HEK293T (cell line): ENCODE measurements at regions not wholly inside any gene's neighbourhood (a gene's known extent, or its start where the extent isn't known, plus 50 kb on each side); places are given as distances from the start of the nearest gene placed in this dataset.

Experiments
- CTCF ChIA-PET: fragments of 350-600 bp; formaldehyde crosslinking; extraction: SDS; loops from one replicate; lab custom pipeline; 2021; ENCODE audit warnings: antibody characterized with exemption, inconsistent platforms; lab: Yijun Ruan, JAX
- POLR2A ChIA-PET: fragments of 350-600 bp; formaldehyde crosslinking; extraction: SDS; loops from one replicate; lab custom pipeline; 2020; ENCODE audit warnings: antibody characterized with exemption, inconsistent platforms; lab: Yijun Ruan, JAX
- DNase-seq: peaks from one replicate; pipeline ENCODE4 v3.0.0; 2012; ENCODE audit warnings: mixed read lengths; ENCODE audit errors: extremely low spot score
- ARNT ChIP-seq: fragments of 450-650 bp; IDR thresholded peaks from 2 replicates; pipeline ENCODE4 v1.6.1; 2017; ENCODE audit warnings: mild to moderate bottlenecking
- BHLHE40 ChIP-seq: fragments of 450-650 bp; IDR thresholded peaks from 2 replicates; pipeline ENCODE4 v1.6.1; 2016; ENCODE audit warnings: mild to moderate bottlenecking, moderate library complexity, borderline replicate concordance
- CTBP1 ChIP-seq: fragments of 450-650 bp; IDR thresholded peaks from 2 replicates; pipeline ENCODE4 v1.6.1; 2016; ENCODE audit warnings: borderline replicate concordance
- ELF4 ChIP-seq: fragments of 450-650 bp; IDR thresholded peaks from 2 replicates; pipeline ENCODE4 v1.6.1; 2017; ENCODE audit warnings: antibody characterized with exemption
- FOXA1 ChIP-seq: fragments of 450-650 bp; IDR thresholded peaks from 2 replicates; pipeline ENCODE4 v1.6.1; 2016; ENCODE audit warnings: mild to moderate bottlenecking
- FOXK2 ChIP-seq: fragments of 450-650 bp; IDR thresholded peaks from 2 replicates; pipeline ENCODE4 v1.6.1; 2016; ENCODE audit warnings: mild to moderate bottlenecking
- FOXM1 ChIP-seq: fragments of 450-650 bp; IDR thresholded peaks from 2 replicates; pipeline ENCODE4 v1.6.1; 2017; ENCODE audit warnings: mild to moderate bottlenecking, borderline replicate concordance
- HDGF ChIP-seq: fragments of 450-650 bp; IDR thresholded peaks from 2 replicates; pipeline ENCODE4 v1.6.1; 2017; ENCODE audit warnings: antibody characterized with exemption, borderline replicate concordance
- L3MBTL2 ChIP-seq: fragments of 450-650 bp; conservative IDR thresholded peaks from 2 replicates; pipeline ENCODE4 v1.6.1; 2016; ENCODE audit warnings: mild to moderate bottlenecking
- LEF1 ChIP-seq: fragments of 450-650 bp; IDR thresholded peaks from 2 replicates; pipeline ENCODE4 v1.6.1; 2017; ENCODE audit warnings: mild to moderate bottlenecking, borderline replicate concordance
- NFRKB ChIP-seq: fragments of 450-650 bp; IDR thresholded peaks from 2 replicates; pipeline ENCODE4 v1.6.1; 2016; ENCODE audit warnings: mild to moderate bottlenecking, moderate library complexity
- SP1 ChIP-seq: fragments of 450-650 bp; IDR thresholded peaks from 2 replicates; pipeline ENCODE4 v1.6.1; 2017
- SUZ12 ChIP-seq: fragments of 450-650 bp; IDR thresholded peaks from 2 replicates; pipeline ENCODE4 v1.6.1; 2016; ENCODE audit warnings: mild to moderate bottlenecking
- TARDBP ChIP-seq: fragments of 450-650 bp; IDR thresholded peaks from 2 replicates; pipeline ENCODE4 v1.6.1; 2016
- ZNF384 ChIP-seq: fragments of 450-650 bp; IDR thresholded peaks from 2 replicates; pipeline ENCODE4 v1.6.1; 2016
- TF ChIP-seq, protein P1 (sequence below): fragments of 450-650 bp; IDR thresholded peaks from 2 replicates; pipeline ENCODE4 v1.6.1; 2016

DNA sequence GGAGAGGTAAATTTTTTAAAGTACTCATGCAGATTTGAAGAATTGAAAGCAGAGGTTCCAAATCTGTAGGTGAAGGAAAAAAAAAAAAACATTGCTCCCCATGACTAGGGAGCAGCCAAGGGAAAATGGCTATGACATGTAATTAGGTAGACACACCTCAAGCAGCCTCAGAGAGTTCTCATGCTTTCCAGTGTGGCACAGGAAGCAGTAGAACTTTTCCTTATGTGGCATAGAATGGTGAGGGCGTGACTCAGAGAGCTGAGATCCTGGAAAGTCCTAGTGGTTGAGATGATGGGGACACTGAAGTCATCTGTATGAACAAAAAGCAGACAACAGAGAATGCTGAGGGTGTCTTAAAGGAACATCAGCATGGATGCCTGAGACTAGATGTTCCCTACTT is 148.6 kb upstream of the NWD2 start:
- DNase-seq, result no peak
- TF ChIP-seq SP1 (no peak), FOXA1 (no peak), ARNT (no peak), HDGF (no peak)
- CTCF ChIA-PET, result no interaction called here
- POLR2A ChIA-PET, result no interaction called here

DNA sequence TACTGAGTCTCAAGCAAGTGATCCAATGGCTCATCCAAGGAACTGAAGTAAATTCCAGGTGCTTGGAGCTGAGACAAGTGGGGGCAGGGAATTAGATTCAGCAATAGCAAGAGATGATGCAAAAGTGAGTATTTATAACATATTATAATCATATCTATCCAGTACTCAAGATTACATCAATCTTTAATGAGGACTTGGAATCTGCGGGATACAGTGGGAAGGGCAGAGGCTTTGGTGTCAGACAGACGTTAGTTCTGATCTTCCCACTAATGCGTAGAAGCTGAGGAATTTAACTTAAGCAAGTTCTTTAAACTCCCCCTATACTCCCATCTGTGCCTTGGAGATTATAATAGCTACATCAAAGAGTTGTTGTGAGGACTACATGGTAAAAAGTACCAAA is 143.4 kb upstream of the NWD2 start:
- DNase-seq, result no peak
- TF ChIP-seq FOXM1 (no peak), ARNT (no peak), SP1 (no peak), SUZ12 (no peak), BHLHE40 (no peak), ZNF384 (no peak), FOXK2 (no peak), HDGF (no peak), TARDBP (no peak), ELF4 (no peak), CTBP1 (no peak), NFRKB (no peak)
- TF ChIP-seq, protein P1, sequence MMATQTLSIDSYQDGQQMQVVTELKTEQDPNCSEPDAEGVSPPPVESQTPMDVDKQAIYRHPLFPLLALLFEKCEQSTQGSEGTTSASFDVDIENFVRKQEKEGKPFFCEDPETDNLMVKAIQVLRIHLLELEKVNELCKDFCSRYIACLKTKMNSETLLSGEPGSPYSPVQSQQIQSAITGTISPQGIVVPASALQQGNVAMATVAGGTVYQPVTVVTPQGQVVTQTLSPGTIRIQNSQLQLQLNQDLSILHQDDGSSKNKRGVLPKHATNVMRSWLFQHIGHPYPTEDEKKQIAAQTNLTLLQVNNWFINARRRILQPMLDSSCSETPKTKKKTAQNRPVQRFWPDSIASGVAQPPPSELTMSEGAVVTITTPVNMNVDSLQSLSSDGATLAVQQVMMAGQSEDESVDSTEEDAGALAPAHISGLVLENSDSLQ, result no peak
- POLR2A ChIA-PET, result no interaction called here
- CTCF ChIA-PET, result no interaction called here

DNA sequence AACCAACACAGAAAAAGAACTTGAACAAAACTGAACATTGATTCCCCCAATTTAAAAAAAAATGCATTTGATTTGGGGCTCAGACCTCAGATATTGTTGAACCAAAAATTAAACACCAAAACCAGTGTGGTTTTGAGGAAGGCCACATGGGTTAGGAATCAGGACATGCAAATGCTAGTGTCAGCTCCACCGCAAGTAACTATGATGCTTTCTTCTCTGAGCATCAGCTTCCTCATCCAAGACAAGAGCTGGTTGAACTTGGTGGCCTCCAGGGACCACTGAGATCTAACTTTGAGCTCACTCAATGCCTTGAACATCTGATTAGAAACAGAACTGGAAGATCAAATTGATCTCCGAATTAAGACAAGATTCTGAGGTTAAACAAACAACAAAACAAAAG is 142.9 kb upstream of the NWD2 start:
- no peak for TF ChIP-seq CTBP1
- TF ChIP-seq ZNF384, result no peak
- TF ChIP-seq, protein P1, result no peak
- no peak for TF ChIP-seq HDGF
- TF ChIP-seq SUZ12, result no peak
- no peak for TF ChIP-seq FOXA1
- no peak for TF ChIP-seq L3MBTL2
- TF ChIP-seq FOXM1, result no peak
- TF ChIP-seq ARNT, result no peak
- TF ChIP-seq LEF1, result no peak
- TF ChIP-seq TARDBP, result no peak
- no peak for TF ChIP-seq SP1
- TF ChIP-seq ELF4, result no peak
- TF ChIP-seq FOXK2, result no peak
- no peak for TF ChIP-seq NFRKB
- no peak for TF ChIP-seq BHLHE40
- ChIA-PET POLR2A (no interaction called here), CTCF (no interaction called here)
- no peak for DNase-seq

DNA sequence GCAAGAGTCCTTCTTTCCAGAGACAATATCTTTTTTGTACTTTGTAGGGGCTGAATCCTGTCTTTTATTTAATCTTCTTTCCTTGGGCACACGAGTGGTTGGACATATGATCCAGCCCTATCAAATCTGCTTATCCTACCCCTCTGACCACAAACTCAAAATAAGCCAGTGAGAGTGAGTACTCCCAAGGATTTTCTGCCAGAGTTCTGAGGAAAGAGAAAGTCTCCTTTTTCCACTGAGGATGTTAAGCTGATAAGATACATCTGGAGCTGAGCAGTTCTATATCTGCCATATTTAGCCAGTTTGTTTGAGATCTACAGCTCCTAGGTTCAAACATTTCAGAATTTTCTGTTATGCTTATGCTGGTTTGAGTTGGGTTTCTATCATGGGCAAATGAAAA is 134.8 kb upstream of the NWD2 start:
- ChIA-PET POLR2A (no interaction called here), CTCF (no interaction called here)
- DNase-seq, result no peak
- TF ChIP-seq NFRKB, result no peak
- no peak for TF ChIP-seq FOXK2
- TF ChIP-seq BHLHE40, result no peak
- no peak for TF ChIP-seq SUZ12
- TF ChIP-seq FOXM1, result no peak
- no peak for TF ChIP-seq FOXA1
- no peak for TF ChIP-seq SP1

DNA sequence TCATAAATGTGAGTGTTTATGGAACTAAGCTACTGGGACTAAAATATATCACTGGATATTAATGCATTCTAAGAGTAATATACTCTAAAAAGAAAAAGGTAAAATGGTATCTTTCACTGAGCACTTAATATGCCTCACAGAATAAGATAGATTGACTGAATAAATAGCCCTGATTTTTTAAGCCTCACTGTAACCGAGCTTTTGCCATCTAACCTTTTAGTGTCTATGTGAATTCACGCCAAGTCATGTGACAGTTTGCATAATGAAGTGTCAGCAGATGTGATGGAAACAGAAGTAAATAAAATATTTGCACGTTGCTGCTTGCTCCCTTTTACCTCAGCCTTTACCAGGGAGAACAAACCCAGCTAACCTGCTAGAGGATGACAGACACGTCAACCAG is 119.7 kb upstream of the NWD2 start:
- no peak for TF ChIP-seq ARNT
- no peak for TF ChIP-seq LEF1
- TF ChIP-seq FOXK2, result no peak
- TF ChIP-seq ZNF384, result no peak
- no peak for TF ChIP-seq ELF4
- POLR2A ChIA-PET, result no interaction called here
- DNase-seq, result no peak
- CTCF ChIA-PET, result no interaction called here

DNA sequence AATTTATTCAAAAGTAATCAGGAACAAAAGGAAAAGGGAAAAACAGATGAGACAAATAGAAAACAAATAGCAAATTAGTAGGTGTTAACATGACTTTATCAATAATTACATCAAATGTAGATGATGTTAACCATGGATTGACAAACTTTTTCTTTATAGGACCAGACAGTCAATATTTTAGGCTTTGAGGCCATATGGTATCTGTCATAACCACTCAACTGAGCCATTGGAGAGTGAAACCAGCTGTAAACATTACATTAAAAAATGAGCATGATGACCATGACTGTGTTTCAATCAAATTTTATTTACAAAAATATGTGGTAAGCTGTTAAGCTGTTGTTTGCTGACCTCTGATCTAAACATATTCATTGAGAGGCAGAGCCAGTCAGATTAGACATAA is 118.5 kb upstream of the NWD2 start:
- TF ChIP-seq FOXK2 (no peak), FOXA1 (no peak), HDGF (no peak), NFRKB (no peak), CTBP1 (no peak), SUZ12 (no peak), ZNF384 (no peak), ELF4 (no peak), FOXM1 (no peak)
- DNase-seq, result no peak
- CTCF ChIA-PET, result no interaction called here
- POLR2A ChIA-PET, result no interaction called here

DNA sequence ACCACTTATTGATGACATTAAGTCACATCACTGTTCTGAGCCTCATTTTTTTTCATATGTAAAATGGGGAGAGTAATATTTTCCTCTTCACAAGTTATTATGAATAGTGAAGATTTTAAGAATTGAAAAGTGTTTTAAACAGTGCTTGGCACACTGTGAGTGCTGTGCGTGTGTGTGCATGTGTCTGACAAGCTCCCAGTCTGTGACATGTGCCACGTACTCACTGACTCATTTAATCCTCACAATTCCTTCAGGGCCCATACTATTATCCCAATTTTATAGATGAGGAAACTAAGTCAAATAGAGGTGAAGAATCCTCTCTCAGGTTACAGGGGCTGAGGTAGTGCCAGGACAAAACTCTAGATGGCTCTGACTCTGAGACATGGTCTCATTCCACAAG is 114.1 kb upstream of the NWD2 start:
- no peak for TF ChIP-seq ELF4
- TF ChIP-seq FOXA1, result no peak
- TF ChIP-seq LEF1, result no peak
- no peak for TF ChIP-seq ZNF384
- no peak for TF ChIP-seq SP1
- TF ChIP-seq BHLHE40, result no peak
- no peak for TF ChIP-seq NFRKB
- TF ChIP-seq CTBP1, result no peak
- no peak for TF ChIP-seq FOXK2
- TF ChIP-seq FOXM1, result no peak
- no peak for TF ChIP-seq L3MBTL2
- CTCF ChIA-PET, result no interaction called here
- POLR2A ChIA-PET, result no interaction called here

More for the DNA sequence above, 114.1 kb upstream of the NWD2 start:
- no peak for DNase-seq
